GM12878 (cell line): ENCODE measurements at regions not wholly inside any gene's neighbourhood (a gene's known extent, or its start where the extent isn't known, plus 50 kb on each side); places are given as distances from the start of the nearest gene placed in this dataset.
A peak's percentile ranks its signal among the peaks of the same experiment; 100 is the strongest.

ENCODE experiments used
- BRCA1 ChIP-seq: IDR thresholded peaks from 2 replicates; pipeline ENCODE4 v1.6.1; 2011; ENCODE audit warnings: low read depth, low read length, improper control_type of control experiment
- CHD4 ChIP-seq: fragments of 200-600 bp; sonication (generic); IDR thresholded peaks from 2 replicates; pipeline ENCODE4 v1.6.1; 2016; ENCODE audit warnings: mild to moderate bottlenecking
- CREM ChIP-seq: IDR thresholded peaks from 2 replicates; pipeline ENCODE4 v1.6.1; 2014; ENCODE audit warnings: antibody characterized with exemption, low read depth
- EED ChIP-seq: sonication (generic); IDR thresholded peaks from 2 replicates; pipeline ENCODE4 v1.6.1; 2016; ENCODE audit warnings: antibody characterized with exemption, low read depth
- ESRRA ChIP-seq: IDR thresholded peaks from 2 replicates; pipeline ENCODE4 v1.6.1; 2012; ENCODE audit warnings: mild to moderate bottlenecking, low read length, improper control_type of control experiment
- GATAD2B ChIP-seq: fragments of 450-650 bp; conservative IDR thresholded peaks from 2 replicates; pipeline ENCODE4 v1.6.1; 2017; ENCODE audit warnings: low read depth, mild to moderate bottlenecking, moderate library complexity
- NBN ChIP-seq: fragments of 450-650 bp; IDR thresholded peaks from 2 replicates; pipeline ENCODE4 v1.6.1; 2016
- NR2C2 ChIP-seq: IDR thresholded peaks from 2 replicates; pipeline ENCODE4 v1.6.1; 2011; ENCODE audit warnings: borderline replicate concordance, low read depth; ENCODE audit not compliant: control insufficient read depth, insufficient read length
- NRF1 ChIP-seq: conservative IDR thresholded peaks from 2 replicates; pipeline ENCODE4 v1.6.1; 2011; ENCODE audit warnings: mild to moderate bottlenecking, low read depth, low read length, improper control_type of control experiment
- PKNOX1 ChIP-seq: fragments of 450-650 bp; IDR thresholded peaks from 2 replicates; pipeline ENCODE4 v1.6.1; 2016; ENCODE audit warnings: mild to moderate bottlenecking
- PRDM15 ChIP-seq: fragments of 450-650 bp; formaldehyde crosslinking; IDR thresholded peaks from 2 replicates; pipeline ENCODE4 v1.4.0; 2020; ENCODE audit warnings: mild to moderate bottlenecking, moderate library complexity
- RBBP5 ChIP-seq: fragments of 200-600 bp; sonication (generic); conservative IDR thresholded peaks from 2 replicates; pipeline ENCODE4 v1.6.1; 2016
- SMAD5 ChIP-seq: IDR thresholded peaks from 2 replicates; pipeline ENCODE4 v1.6.1; 2016; ENCODE audit warnings: antibody characterized with exemption, low read depth
- STAT3 ChIP-seq: IDR thresholded peaks from 2 replicates; pipeline ENCODE4 v1.6.1; 2011; ENCODE audit warnings: low read depth, low read length, improper control_type of control experiment
- YY1 ChIP-seq: IDR thresholded peaks from 2 replicates; pipeline ENCODE4 v1.6.1; 2011; ENCODE audit warnings: low read depth, mild to moderate bottlenecking, low read length
- ZBED1 ChIP-seq: IDR thresholded peaks from 2 replicates; pipeline ENCODE4 v1.6.1; 2016; ENCODE audit warnings: borderline replicate concordance
- TF ChIP-seq, protein P1 (sequence below): fragments of 450-650 bp; IDR thresholded peaks from 2 replicates; pipeline ENCODE4 v1.6.1; 2017; ENCODE audit warnings: antibody characterized with exemption, mild to moderate bottlenecking, moderate library complexity
- TF ChIP-seq, protein P2 (sequence below): IDR thresholded peaks from 2 replicates; pipeline ENCODE4 v1.6.1; 2011; ENCODE audit warnings: low read depth, mild to moderate bottlenecking, low read length, moderate library complexity, borderline replicate concordance; ENCODE audit errors: extremely low read depth
- TF ChIP-seq, protein P3 (sequence below): fragments of 450-650 bp; IDR thresholded peaks from 2 replicates; pipeline ENCODE4 v1.6.1; 2018; ENCODE audit warnings: borderline replicate concordance, mild to moderate bottlenecking; ENCODE audit not compliant: partially characterized antibody

DNA sequence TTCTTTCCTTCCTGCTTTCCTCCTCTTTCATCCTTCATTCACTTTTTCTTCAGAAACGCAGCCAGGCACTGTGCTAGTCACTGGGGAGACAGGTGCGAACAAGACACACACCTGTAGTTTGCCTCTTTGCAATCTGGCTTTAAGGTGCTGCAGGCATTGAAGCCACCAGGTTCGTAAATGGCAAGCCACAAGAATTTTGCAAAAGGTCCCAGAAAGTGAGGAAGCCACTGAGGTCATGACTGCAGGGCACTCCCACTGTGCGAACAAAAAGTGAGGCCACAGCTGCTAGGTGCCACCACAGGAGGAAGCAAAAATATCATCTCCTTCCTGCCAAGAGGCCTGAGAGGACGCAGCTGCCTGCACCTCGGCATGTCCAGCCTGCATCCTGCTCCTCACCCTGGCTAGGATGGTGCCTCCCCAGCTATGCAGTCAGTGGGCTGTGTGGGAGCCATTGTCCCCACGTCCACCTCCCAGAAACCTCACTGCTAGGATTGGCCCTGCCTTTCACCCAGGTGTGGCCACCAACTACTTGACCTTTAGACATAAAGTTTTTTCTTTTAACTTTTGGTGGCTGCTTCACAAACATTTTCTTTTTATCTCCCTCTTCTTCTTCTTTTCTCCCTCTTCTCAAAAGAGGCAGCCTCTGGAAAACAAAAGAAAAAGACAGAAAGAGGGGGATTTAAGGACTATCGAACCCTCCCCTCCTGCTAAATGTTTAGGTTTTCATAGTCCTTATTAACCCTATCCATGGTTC is 230.8 kb downstream of the BCAS1 start (continued):
- TF ChIP-seq, protein P1, sequence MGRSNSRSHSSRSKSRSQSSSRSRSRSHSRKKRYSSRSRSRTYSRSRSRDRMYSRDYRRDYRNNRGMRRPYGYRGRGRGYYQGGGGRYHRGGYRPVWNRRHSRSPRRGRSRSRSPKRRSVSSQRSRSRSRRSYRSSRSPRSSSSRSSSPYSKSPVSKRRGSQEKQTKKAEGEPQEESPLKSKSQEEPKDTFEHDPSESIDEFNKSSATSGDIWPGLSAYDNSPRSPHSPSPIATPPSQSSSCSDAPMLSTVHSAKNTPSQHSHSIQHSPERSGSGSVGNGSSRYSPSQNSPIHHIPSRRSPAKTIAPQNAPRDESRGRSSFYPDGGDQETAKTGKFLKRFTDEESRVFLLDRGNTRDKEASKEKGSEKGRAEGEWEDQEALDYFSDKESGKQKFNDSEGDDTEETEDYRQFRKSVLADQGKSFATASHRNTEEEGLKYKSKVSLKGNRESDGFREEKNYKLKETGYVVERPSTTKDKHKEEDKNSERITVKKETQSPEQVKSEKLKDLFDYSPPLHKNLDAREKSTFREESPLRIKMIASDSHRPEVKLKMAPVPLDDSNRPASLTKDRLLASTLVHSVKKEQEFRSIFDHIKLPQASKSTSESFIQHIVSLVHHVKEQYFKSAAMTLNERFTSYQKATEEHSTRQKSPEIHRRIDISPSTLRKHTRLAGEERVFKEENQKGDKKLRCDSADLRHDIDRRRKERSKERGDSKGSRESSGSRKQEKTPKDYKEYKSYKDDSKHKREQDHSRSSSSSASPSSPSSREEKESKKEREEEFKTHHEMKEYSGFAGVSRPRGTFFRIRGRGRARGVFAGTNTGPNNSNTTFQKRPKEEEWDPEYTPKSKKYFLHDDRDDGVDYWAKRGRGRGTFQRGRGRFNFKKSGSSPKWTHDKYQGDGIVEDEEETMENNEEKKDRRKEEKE: no peak
- TF ChIP-seq BRCA1 (no peak), ZBED1 (no peak), NRF1 (no peak), PKNOX1 (0 out of 2 replicates have a peak, but pooled peaks have one; percentile 6), SMAD5 (no peak), CREM (no peak), NBN (no peak), RBBP5 (no peak), PRDM15 (no peak), YY1 (no peak), GATAD2B (peak; percentile 61), NR2C2 (no peak), CHD4 (no peak), EED (peak; percentile 91), STAT3 (no peak), ESRRA (no peak)
- TF ChIP-seq, protein P2, sequence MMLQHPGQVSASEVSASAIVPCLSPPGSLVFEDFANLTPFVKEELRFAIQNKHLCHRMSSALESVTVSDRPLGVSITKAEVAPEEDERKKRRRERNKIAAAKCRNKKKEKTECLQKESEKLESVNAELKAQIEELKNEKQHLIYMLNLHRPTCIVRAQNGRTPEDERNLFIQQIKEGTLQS: no peak
- TF ChIP-seq, protein P3, sequence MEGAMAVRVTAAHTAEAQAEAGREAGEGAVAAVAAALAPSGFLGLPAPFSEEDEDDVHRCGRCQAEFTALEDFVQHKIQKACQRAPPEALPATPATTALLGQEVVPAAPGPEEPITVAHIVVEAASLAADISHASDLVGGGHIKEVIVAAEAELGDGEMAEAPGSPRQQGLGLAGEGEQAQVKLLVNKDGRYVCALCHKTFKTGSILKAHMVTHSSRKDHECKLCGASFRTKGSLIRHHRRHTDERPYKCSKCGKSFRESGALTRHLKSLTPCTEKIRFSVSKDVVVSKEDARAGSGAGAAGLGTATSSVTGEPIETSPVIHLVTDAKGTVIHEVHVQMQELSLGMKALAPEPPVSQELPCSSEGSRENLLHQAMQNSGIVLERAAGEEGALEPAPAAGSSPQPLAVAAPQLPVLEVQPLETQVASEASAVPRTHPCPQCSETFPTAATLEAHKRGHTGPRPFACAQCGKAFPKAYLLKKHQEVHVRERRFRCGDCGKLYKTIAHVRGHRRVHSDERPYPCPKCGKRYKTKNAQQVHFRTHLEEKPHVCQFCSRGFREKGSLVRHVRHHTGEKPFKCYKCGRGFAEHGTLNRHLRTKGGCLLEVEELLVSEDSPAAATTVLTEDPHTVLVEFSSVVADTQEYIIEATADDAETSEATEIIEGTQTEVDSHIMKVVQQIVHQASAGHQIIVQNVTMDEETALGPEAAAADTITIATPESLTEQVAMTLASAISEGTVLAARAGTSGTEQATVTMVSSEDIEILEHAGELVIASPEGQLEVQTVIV: no peak
